ENCODE measurements at regions not wholly inside any gene's neighbourhood (a gene's known extent, or its start where the extent isn't known, plus 50 kb on each side); places are given as distances from the start of the nearest gene placed in this dataset.
"Not testable (repeated sequence)": the region's sequence is repeated elsewhere in the genome, so short reads cannot be mapped to it uniquely, and the experiment has no call there.

- intact Hi-C loops (cut with DNase I, micrococcal nuclease); DNase-seq; ATAC-seq: not testable (repeated sequence)
Observed at GRCh38 chr16:18263046-18263445, 73.5 kb downstream of the NPIPA8 start.

- DNase-seq; ATAC-seq; intact Hi-C loops (cut with DNase I, micrococcal nuclease): not testable (repeated sequence)
Observed at GRCh38 chr16:18261848-18262247, 74.7 kb downstream of the NPIPA8 start.

- ATAC-seq; DNase-seq; intact Hi-C loops (cut with DNase I, micrococcal nuclease): not testable (repeated sequence)
Observed at GRCh38 chr16:18259496-18260176, 76.9 kb downstream of the NPIPA8 start.

- ATAC-seq; DNase-seq; intact Hi-C loops (cut with DNase I, micrococcal nuclease): not testable (repeated sequence)
Observed at GRCh38 chr16:18252943-18253342, 83.6 kb downstream of the NPIPA8 start.

- DNase-seq; ATAC-seq; intact Hi-C loops (cut with DNase I, micrococcal nuclease): not testable (repeated sequence)
Observed at GRCh38 chr16:18230505-18230904, 106.0 kb downstream of the NPIPA8 start.

DNA sequence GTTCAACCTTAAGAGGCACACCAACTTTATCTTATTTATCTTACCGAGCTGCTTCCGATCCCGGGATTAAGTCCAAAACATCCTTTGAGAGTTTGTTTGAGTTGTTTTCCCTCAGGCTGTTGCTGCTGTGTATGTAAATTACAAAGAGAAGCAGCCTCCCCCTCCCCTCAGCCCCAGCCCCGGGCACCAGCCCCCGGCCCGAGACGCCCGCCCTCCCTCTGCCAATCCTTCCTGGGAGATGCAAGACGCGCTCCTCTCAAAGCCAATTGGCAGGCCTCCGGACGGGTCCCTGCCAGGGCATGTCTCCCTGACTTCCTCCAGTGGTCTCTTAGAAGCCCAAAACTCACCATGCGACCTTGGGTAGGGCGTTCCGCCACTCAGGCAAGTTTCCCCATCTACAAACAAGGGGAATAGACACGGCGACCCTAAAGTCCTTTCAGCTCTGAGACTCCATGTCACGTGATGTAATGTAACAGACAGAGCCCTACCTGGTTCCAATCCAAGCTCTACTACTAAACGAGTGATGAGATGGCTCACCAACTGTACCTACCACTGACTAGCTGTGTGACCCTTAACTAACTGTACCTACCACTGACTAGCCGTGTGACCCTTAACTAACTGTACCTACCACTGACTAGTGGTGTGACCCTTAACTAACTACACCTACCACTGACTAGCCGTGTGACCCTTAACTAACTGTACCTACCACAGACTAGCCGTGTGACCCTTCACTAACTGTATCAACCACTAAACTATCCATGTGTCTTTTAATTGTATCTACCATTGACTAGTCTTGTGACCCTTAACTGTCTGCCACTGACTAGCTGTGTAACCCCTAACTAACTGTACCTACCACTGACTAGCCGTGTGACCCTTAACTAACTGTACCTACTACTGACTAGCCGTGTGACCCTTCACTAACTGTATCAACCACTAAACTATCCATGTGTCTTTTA lies 114.2 kb downstream of the NPIPA8 start:
- intact Hi-C loops (cut with DNase I, micrococcal nuclease); ATAC-seq; DNase-seq: not testable (repeated sequence)

DNA sequence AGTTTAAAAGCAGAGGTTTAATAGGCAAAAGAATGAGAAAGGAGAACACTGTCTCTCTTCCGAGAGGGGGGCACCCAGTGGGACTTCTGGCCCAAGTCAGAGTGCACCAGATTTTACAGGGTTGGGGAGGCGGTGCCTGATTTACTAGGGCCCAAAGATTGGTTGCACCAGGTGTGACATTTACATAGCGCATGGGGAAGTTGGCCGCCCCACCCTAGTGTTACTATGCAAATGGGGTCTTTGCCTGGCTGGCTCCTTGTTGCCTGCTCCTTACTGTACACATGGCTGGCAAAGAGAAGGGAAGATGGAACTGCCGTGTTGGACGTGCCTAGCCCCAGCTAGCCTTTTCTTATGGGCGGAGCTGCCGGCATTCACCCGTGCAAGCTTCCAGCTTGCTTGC lies 118.8 kb downstream of the NPIPA8 start:
- intact Hi-C loops (cut with DNase I, micrococcal nuclease); DNase-seq: not testable (repeated sequence)
- peak; percentile 60 for ATAC-seq

- intact Hi-C loops (cut with DNase I, micrococcal nuclease); ATAC-seq; DNase-seq: not testable (repeated sequence)
Observed at GRCh38 chr16:18216814-18217213, 119.7 kb downstream of the NPIPA8 start.

- ATAC-seq; DNase-seq; intact Hi-C loops (cut with DNase I, micrococcal nuclease): not testable (repeated sequence)
Observed at GRCh38 chr16:18213810-18214209, 122.7 kb downstream of the NPIPA8 start.

- ATAC-seq; intact Hi-C loops (cut with DNase I, micrococcal nuclease); DNase-seq: not testable (repeated sequence)
Observed at GRCh38 chr16:18211505-18211904, 125.0 kb downstream of the NPIPA8 start.

GRCh38 chr16:18204786-18205185 lies 131.8 kb downstream of the NPIPA8 start:
- DNase-seq; intact Hi-C loops (cut with DNase I, micrococcal nuclease); ATAC-seq: not testable (repeated sequence)

DNA sequence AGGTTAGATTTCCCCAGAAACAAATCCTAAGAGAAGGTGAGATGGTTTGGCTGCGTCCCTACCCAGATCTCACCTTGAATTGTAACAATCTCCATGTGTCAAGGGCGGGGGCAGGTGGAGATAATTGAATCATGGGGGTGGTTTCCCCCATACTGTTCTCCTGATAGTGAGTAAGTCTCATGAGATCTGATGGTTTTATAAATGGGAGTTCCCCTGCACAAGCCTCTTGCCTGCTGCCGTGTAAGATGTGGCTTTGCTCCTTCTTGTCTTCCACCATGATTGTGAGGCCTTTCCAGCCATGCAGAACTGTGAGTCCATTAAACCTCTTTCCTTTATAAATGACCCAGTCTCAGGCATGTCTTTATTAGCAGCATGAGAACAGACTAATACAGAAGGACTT lies 132.2 kb downstream of the NPIPA8 start:
- DNase-seq; ATAC-seq; intact Hi-C loops (cut with DNase I, micrococcal nuclease): not testable (repeated sequence)

DNA sequence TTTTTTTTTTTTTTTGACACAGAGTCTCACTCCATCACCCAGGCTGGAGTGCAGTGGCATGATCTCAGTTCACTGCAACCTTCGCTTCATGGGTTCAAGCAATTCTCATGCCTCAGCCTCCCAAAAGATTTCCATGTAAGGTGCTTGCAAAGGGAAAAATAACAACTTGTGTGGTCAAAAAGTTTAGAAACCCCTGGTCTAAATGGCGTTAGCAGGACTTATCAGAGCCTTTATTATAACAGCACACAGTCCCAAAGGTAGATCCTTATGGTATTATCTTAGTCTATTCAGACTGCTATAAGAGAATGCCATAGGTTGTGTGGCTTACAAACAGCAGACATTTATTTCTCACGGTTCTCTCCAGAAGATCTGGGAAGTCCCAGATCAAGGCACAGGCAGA lies 135.0 kb downstream of the NPIPA8 start:
- intact Hi-C loops (cut with DNase I, micrococcal nuclease); DNase-seq; ATAC-seq: not testable (repeated sequence)

DNA sequence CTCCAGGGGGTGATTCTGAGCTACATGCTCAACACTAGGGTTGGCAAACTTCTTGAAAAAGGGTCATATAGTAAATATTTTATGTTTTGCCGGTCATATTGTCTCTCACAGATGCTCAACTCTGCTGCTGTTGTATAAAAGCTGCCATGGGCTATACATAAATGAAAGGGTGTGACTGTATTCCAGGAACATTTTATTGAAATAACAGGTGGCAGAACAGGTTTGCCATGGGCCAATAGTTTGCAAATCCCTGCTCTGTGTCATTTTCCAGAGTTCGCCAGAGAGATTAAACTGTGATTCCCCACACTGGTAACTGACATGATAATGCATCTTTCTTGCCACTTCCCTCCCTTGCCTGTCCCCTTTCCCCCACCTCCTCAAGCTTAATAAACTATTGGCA lies 144.1 kb downstream of the NPIPA8 start:
- intact Hi-C loops (cut with DNase I, micrococcal nuclease); DNase-seq: not testable (repeated sequence)
- ATAC-seq = peak; percentile 87

DNA sequence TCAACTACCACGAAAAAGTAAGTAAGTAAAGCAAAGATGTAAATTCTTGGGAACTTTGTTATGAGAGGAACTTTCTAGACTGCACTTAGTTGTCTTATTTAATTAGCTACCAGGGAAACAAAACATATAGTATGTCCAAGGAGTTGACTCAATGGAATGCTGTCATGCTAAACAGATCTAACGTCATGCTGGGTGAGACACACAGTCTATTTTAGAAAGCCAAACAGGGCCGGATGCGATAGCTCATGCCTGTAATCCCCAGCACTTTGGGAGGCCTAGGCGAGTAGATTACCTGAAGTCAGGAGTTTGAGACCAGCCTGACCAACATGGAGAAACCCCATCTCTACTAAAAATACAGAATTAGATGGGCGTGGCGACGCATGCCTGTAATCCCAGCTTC lies 146.4 kb downstream of the NPIPA8 start:
- ATAC-seq; DNase-seq; intact Hi-C loops (cut with DNase I, micrococcal nuclease): not testable (repeated sequence)

- ATAC-seq; DNase-seq; intact Hi-C loops (cut with DNase I, micrococcal nuclease): not testable (repeated sequence)
Observed at GRCh38 chr16:18184755-18185154, 151.8 kb downstream of the NPIPA8 start.

DNA sequence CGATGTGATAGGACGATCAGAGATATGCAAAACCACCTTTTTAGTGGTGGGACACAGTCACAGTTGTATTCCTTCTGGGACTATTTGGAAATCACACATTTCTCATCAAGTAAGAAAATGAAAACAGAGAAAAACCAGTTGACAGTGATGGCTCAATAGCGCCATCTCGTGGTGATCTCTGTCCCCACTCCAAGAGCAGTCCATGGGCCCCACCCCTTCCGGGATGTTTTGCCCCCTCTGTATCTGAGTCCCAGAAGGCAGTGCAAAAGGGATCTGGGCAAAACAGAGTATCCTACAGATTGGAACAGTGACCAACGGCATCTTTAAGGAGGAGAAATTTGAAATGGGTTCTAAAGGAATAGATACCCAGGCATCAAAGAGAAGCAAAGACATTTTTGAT lies 155.5 kb downstream of the NPIPA8 start:
- ATAC-seq = peak; percentile 54

GRCh38 chr16:18173945-18174497 lies 162.5 kb downstream of the NPIPA8 start:
- ATAC-seq; DNase-seq; intact Hi-C loops (cut with DNase I, micrococcal nuclease): not testable (repeated sequence)

More for the DNA sequence above, 155.5 kb downstream of the NPIPA8 start:
- intact Hi-C loops (cut with DNase I, micrococcal nuclease); DNase-seq: not testable (repeated sequence)

- DNase-seq; intact Hi-C loops (cut with DNase I, micrococcal nuclease); ATAC-seq: not testable (repeated sequence)
Observed at GRCh38 chr16:18162293-18162692, 174.2 kb downstream of the NPIPA8 start.

Measured in left colon (tissue), 2 donors.